Neural cell (in vitro differentiated cells): ENCODE measurements at regions not wholly inside any gene's neighbourhood (a gene's known extent, or its start where the extent isn't known, plus 50 kb on each side); places are given as distances from the start of the nearest gene placed in this dataset.

Experiments used
- H2AFZ ChIP-seq: fragments of 200-600, 300-800 bp; sonication (generic), shearing (Covaris generic); 2 replicates; pipeline ENCODE4 v1.6.0; 2014; ENCODE audit warnings: low read depth, mild to moderate bottlenecking, antibody characterized with exemption, low read length, moderate library complexity
- H3F3A ChIP-seq: fragments of 200-600 bp; shearing (Covaris generic); 2 replicates; pipeline ENCODE4 v1.6.1; 2016; ENCODE audit warnings: mild to moderate bottlenecking, moderate library complexity, mixed read lengths, antibody characterized with exemption, low read length; ENCODE audit not compliant: insufficient read depth, poor library complexity, severe bottlenecking
- H3K27ac ChIP-seq: fragments of 200-600, 300-800 bp; sonication (generic), shearing (Covaris generic); 2 replicates; pipeline ENCODE4 v1.5.1; 2014; ENCODE audit warnings: mild to moderate bottlenecking, low read length, moderate library complexity
- H3K27me3 ChIP-seq: fragments of 300-800, 200-600 bp; sonication (generic), shearing (Covaris generic); 2 replicates; pipeline ENCODE4 v1.6.0; 2014; ENCODE audit warnings: mild to moderate bottlenecking, low read depth, low read length, moderate library complexity; ENCODE audit not compliant: insufficient read depth
- H3K36me3 ChIP-seq: fragments of 300-800, 200-600 bp; sonication (generic), shearing (Covaris generic); 2 replicates; pipeline ENCODE4 v1.5.1; 2014; ENCODE audit warnings: mild to moderate bottlenecking, antibody characterized with exemption, low read length, moderate library complexity; ENCODE audit not compliant: insufficient read depth
- H3K4me2 ChIP-seq: fragments of 300-800, 200-600 bp; sonication (generic), shearing (Covaris generic); 2 replicates; pipeline ENCODE4 v1.6.0; 2014; ENCODE audit warnings: mild to moderate bottlenecking, low read length
- H3K4me3 ChIP-seq: fragments of 300-800, 200-600 bp; sonication (generic), shearing (Covaris generic); 2 replicates; pipeline ENCODE4 v1.5.1; 2014; ENCODE audit warnings: mild to moderate bottlenecking, low read length, moderate library complexity
- H3K79me2 ChIP-seq: fragments of 200-600 bp; shearing (Covaris generic); replicated peaks from 2 replicates; pipeline ENCODE4 v1.6.0; 2014; ENCODE audit warnings: mild to moderate bottlenecking, low read length, moderate library complexity; ENCODE audit not compliant: insufficient read depth
- H3K9ac ChIP-seq: fragments of 300-800, 200-600 bp; sonication (generic), shearing (Covaris generic); 2 replicates; pipeline ENCODE4 v1.6.1; 2016; ENCODE audit warnings: mild to moderate bottlenecking, low read length, mixed read lengths
- H3K9me2 ChIP-seq: fragments of 200-600 bp; shearing (Covaris generic); 2 replicates; pipeline ENCODE4 v1.6.1; 2016; ENCODE audit warnings: mild to moderate bottlenecking, low read length, mixed read lengths; ENCODE audit not compliant: insufficient read depth
- H3K9me3 ChIP-seq: fragments of 200-600, 300-800 bp; sonication (generic), shearing (Covaris generic); 2 replicates; pipeline ENCODE4 v1.6.1; 2016; ENCODE audit warnings: mild to moderate bottlenecking, mixed run types, low read length, moderate library complexity, mixed read lengths
- H4K20me1 ChIP-seq: fragments of 200-600 bp; shearing (Covaris generic); 2 replicates; pipeline ENCODE4 v1.6.1; 2016; ENCODE audit warnings: mild to moderate bottlenecking, mixed run types; ENCODE audit not compliant: insufficient read depth
- EP300 ChIP-seq: fragments of 450-650 bp; conservative IDR thresholded peaks from 2 replicates; pipeline ENCODE4 v1.6.1; 2014; ENCODE audit warnings: antibody characterized with exemption, mild to moderate bottlenecking, moderate library complexity; ENCODE audit not compliant: poor library complexity, severe bottlenecking
- EZH2 ChIP-seq: fragments of 200-600, 300-800 bp; shearing (Covaris generic), sonication (generic); IDR thresholded peaks from 2 replicates; pipeline ENCODE4 v1.6.1; 2014; ENCODE audit warnings: antibody characterized with exemption, low read length, borderline replicate concordance, mild to moderate bottlenecking; ENCODE audit not compliant: insufficient read depth, poor library complexity, severe bottlenecking
- MXI1 ChIP-seq: fragments of 450-650 bp; conservative IDR thresholded peaks from 2 replicates; pipeline ENCODE4 v1.6.1; 2014; ENCODE audit warnings: antibody characterized with exemption, mild to moderate bottlenecking; ENCODE audit not compliant: poor library complexity, severe bottlenecking
- POLR2AphosphoS5 ChIP-seq: IDR thresholded peaks from 2 replicates; pipeline ENCODE4 v1.6.1; 2012
- RAD21 ChIP-seq: fragments of 450-650 bp; conservative IDR thresholded peaks from 2 replicates; pipeline ENCODE4 v1.6.1; 2014; ENCODE audit warnings: antibody characterized with exemption, mild to moderate bottlenecking, moderate library complexity
- SMC3 ChIP-seq: fragments of 450-650 bp; conservative IDR thresholded peaks from 2 replicates; pipeline ENCODE4 v1.6.1; 2014; ENCODE audit warnings: antibody characterized with exemption, mild to moderate bottlenecking, moderate library complexity; ENCODE audit not compliant: poor library complexity
- TAF1 ChIP-seq: IDR thresholded peaks from 2 replicates; pipeline ENCODE4 v1.6.1; 2012; ENCODE audit warnings: low read depth
- TF ChIP-seq, protein P1 (sequence below): fragments of 450-650 bp; IDR thresholded peaks from 2 replicates; pipeline ENCODE4 v1.5.1; 2014; ENCODE audit warnings: antibody characterized with exemption, mild to moderate bottlenecking, moderate library complexity; ENCODE audit not compliant: poor library complexity, severe bottlenecking
- TF ChIP-seq, protein P2 (sequence below): IDR thresholded peaks from 2 replicates; pipeline ENCODE4 v1.6.1; 2012; ENCODE audit warnings: borderline replicate concordance

DNA sequence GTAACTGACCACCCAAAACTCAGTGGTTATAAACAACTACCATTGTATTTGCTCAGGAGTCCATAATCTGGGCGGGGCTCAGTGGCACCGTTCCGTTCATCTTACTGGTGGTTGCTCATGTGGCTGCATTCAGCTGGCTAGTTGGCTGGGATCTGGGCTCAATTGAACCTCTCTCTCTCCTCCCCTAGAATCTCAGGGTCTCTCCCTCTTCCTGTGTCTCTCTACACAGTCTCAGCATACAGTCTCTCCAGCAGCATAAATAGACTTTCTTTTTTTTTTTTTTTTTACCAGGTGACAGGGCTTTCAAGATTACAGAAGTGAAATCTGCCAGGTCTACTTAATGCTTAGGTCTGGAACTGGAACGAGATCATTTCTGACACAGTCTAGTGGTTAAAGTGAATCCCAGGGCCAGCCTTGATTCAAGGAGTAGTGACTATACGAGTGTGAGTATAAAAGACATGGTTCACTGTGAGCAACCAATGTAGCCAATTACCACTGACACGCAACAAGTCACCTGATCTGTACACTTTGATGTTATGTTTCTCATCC lies 193.7 kb upstream of the ESRRG start:
- Histone ChIP-seq H2AFZ (no peak overlapping the region), H3K4me3 (no peak overlapping the region), H3K9ac (no peak overlapping the region), H3K9me2 (no peaks in the 10 kb centered on the region), H3K79me2 (no peaks in the 10 kb centered on the region), H3K27me3 (no peaks in the 10 kb centered on the region), H4K20me1 (no peaks in the 10 kb centered on the region), H3F3A (no peaks in the 10 kb centered on the region), H3K36me3 (no peaks in the 10 kb centered on the region), H3K9me3 (no peaks in the 10 kb centered on the region), H3K4me2 (no peak overlapping the region), H3K27ac (no peak overlapping the region)
- TF ChIP-seq POLR2AphosphoS5, result no peak

DNA sequence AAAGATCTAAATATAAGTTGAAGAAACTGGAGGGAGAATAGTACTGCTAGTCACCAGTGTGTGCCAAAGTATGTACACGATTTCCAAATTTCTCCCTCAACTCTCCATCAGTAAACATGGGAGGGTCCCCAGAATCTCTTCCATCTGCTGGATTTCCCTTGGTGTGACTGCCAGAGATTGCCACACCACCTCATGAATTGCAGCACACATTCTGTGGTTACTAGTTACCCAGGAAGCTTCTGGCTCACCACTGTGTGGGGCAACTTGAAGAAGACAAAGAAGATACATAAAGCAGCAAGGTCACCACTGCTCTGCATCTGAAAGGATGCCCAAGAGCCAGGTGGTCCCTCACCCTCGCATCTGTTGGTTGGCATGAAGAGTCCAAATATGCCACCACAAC lies 191.7 kb upstream of the ESRRG start:
- no peaks in the 10 kb centered on the region for H3K36me3 ChIP-seq
- no peaks in the 10 kb centered on the region for H3K79me2 ChIP-seq
- no peak overlapping the region for H3K4me3 ChIP-seq
- no peaks in the 10 kb centered on the region for H3K9me3 ChIP-seq
- no peak overlapping the region for H3K9ac ChIP-seq
- H3F3A ChIP-seq, result no peaks in the 10 kb centered on the region
- no peaks in the 10 kb centered on the region for H3K27me3 ChIP-seq
- no peaks in the 10 kb centered on the region for H4K20me1 ChIP-seq
- H2AFZ ChIP-seq, result no peak overlapping the region
- TF ChIP-seq TAF1 (no peak), RAD21 (no peak), EP300 (no peak), EZH2 (no peak), SMC3 (no peak), MXI1 (no peak), POLR2AphosphoS5 (no peak)
- TF ChIP-seq, protein P1, sequence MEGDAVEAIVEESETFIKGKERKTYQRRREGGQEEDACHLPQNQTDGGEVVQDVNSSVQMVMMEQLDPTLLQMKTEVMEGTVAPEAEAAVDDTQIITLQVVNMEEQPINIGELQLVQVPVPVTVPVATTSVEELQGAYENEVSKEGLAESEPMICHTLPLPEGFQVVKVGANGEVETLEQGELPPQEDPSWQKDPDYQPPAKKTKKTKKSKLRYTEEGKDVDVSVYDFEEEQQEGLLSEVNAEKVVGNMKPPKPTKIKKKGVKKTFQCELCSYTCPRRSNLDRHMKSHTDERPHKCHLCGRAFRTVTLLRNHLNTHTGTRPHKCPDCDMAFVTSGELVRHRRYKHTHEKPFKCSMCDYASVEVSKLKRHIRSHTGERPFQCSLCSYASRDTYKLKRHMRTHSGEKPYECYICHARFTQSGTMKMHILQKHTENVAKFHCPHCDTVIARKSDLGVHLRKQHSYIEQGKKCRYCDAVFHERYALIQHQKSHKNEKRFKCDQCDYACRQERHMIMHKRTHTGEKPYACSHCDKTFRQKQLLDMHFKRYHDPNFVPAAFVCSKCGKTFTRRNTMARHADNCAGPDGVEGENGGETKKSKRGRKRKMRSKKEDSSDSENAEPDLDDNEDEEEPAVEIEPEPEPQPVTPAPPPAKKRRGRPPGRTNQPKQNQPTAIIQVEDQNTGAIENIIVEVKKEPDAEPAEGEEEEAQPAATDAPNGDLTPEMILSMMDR, result no peak
- TF ChIP-seq, protein P2, sequence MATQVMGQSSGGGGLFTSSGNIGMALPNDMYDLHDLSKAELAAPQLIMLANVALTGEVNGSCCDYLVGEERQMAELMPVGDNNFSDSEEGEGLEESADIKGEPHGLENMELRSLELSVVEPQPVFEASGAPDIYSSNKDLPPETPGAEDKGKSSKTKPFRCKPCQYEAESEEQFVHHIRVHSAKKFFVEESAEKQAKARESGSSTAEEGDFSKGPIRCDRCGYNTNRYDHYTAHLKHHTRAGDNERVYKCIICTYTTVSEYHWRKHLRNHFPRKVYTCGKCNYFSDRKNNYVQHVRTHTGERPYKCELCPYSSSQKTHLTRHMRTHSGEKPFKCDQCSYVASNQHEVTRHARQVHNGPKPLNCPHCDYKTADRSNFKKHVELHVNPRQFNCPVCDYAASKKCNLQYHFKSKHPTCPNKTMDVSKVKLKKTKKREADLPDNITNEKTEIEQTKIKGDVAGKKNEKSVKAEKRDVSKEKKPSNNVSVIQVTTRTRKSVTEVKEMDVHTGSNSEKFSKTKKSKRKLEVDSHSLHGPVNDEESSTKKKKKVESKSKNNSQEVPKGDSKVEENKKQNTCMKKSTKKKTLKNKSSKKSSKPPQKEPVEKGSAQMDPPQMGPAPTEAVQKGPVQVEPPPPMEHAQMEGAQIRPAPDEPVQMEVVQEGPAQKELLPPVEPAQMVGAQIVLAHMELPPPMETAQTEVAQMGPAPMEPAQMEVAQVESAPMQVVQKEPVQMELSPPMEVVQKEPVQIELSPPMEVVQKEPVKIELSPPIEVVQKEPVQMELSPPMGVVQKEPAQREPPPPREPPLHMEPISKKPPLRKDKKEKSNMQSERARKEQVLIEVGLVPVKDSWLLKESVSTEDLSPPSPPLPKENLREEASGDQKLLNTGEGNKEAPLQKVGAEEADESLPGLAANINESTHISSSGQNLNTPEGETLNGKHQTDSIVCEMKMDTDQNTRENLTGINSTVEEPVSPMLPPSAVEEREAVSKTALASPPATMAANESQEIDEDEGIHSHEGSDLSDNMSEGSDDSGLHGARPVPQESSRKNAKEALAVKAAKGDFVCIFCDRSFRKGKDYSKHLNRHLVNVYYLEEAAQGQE, result no peak
- H3K9me2 ChIP-seq, result no peaks in the 10 kb centered on the region
- H3K4me2 ChIP-seq, result no peak overlapping the region
- no peak overlapping the region for H3K27ac ChIP-seq

DNA sequence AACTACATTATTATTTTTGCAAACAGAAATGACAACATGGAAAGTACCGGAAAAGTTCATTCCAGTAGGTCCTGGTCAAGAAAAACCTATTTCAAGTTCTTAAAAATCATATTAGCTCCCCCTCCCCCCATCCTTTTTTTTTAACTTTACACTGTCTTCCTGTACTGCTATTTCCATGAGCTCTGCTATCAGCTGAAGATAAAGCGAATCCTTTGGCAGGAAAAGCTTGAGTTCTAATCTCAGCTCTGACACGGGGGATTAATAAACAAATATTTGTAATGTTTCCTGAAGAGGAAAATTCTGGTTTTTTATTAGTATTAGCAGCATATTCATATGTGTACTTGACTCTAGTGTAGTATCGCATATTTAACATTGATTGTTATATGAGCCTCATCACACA lies 190.7 kb upstream of the ESRRG start:
- no peak for TF ChIP-seq POLR2AphosphoS5
- TF ChIP-seq SMC3, result no peak
- TF ChIP-seq RAD21, result no peak
- no peak for TF ChIP-seq TAF1
- TF ChIP-seq EP300, result no peak
- TF ChIP-seq, protein P1, result no peak
- no peak for TF ChIP-seq EZH2
- TF ChIP-seq, protein P2, result no peak
- no peak for TF ChIP-seq MXI1
- Histone ChIP-seq H3K4me2 (no peak overlapping the region), H3K4me3 (no peak overlapping the region), H3K27ac (no peak overlapping the region), H3K36me3 (no peaks in the 10 kb centered on the region), H3K9me3 (no peaks in the 10 kb centered on the region), H3K79me2 (no peaks in the 10 kb centered on the region), H2AFZ (no peak overlapping the region), H3K27me3 (no peaks in the 10 kb centered on the region), H3K9ac (no peak overlapping the region), H3F3A (no peaks in the 10 kb centered on the region), H3K9me2 (no peaks in the 10 kb centered on the region), H4K20me1 (no peaks in the 10 kb centered on the region)
